Left ventricle myocardium superior (tissue), 1 donor: ENCODE measurements at regions not wholly inside any gene's neighbourhood (a gene's known extent, or its start where the extent isn't known, plus 50 kb on each side); places are given as distances from the start of the nearest gene placed in this dataset.

Source experiments
- ATAC-seq: fragments of 200-7000 bp; cut with Tn5 transposase; one replicate; pipeline ENCODE4 v1.9.1; 2020; ENCODE audit warnings: mild to moderate bottlenecking, moderate library complexity
- DNase-seq: peaks from one replicate; pipeline ENCODE4 v3.0.0-alpha.2; 2020
- intact Hi-C: fragments of 100-400 bp; cut with micrococcal nuclease; formaldehyde crosslinking; loops from one replicate; pipeline ENCODE4 v1.11.0; 2022
- donor health status: DM: no; HTN: yes; CAD: no; lungs with severe emphysema.

DNA sequence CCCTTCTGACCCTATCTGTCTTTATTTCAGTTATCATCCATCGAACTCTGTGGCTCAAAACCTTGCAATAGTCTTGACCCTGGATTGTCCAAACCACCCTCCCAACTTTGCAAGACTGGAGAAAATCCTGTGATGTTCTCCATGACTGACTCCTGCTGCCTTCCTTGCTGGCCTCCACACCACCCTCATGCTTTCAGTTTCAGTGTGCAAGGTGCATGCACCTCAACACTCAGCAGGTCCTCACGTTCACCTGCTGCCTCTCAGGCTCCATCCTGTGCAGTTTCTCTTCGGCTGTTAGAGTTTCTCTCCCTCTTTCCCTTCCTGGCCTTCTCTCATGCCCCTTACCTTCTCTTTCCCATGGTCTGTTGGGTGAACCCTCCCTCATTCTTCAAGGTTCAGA lies 59.4 kb upstream of the ASIC2 start:
- intact Hi-C loops, result no loop called here
- no peak for DNase-seq
- no peak for ATAC-seq

- ATAC-seq (no peak), DNase-seq (no peak)
- intact Hi-C loops, result no loop called here
Observed at GRCh38 chr17:33356266-33356665, 63.2 kb upstream of the ASIC2 start.

- no peak for ATAC-seq
- intact Hi-C loops, result no loop called here
- DNase-seq, result no peak
Observed at GRCh38 chr17:33363475-33363874, 70.4 kb upstream of the ASIC2 start.

DNA sequence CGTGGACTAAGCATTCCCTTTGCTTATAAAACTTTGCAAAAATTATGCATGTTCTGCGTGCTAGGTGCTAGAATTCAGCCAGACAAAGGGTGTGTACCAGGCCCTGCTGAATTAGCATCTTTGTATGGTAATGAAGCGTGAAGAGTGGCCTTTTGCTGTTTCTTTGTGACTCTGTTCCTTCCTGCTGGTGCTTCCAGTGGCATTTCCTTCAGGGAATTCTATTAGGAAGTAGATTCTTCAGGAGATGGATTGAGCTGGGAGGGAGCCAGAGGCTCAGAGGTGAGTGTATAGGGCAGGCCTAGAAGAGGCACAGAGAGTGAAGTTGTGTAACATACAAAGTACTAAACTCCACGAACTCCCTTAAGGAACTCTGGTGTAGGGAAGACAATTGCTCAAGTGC lies 73.9 kb upstream of the ASIC2 start:
- ATAC-seq (no peak), DNase-seq (no peak)
- intact Hi-C loops, result no loop called here

- DNase-seq (no peak), ATAC-seq (no peak)
- intact Hi-C loops, result no loop called here
Observed at GRCh38 chr17:33369149-33369548, 76.1 kb upstream of the ASIC2 start.

- ATAC-seq, result no peak
- DNase-seq, result no peak
- intact Hi-C loops, result no loop called here
Observed at GRCh38 chr17:33369876-33370275, 76.8 kb upstream of the ASIC2 start.

- no peak for DNase-seq
- intact Hi-C loops, result no loop called here
- ATAC-seq, result no peak
Observed at GRCh38 chr17:33370401-33370800, 77.3 kb upstream of the ASIC2 start.

DNA sequence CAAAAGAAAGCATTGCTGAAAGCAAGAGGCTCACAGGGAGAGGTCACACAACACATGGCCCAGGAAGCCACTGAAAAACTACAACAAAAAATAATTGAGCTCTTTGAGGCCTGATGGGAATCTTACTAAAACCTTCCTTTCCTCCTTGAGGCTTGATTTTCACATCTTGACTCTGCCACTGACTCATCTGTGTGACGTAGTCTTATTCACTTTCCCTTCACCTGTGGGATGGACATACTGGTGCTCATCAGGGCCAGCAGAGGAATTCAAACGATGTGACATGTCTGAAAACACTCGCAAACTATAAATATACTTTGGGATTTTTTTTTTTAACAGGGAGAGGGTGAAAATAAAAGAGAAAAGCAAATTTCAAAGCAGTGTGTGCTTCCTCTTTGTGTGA lies 78.3 kb upstream of the ASIC2 start:
- no peak for ATAC-seq
- intact Hi-C loops, result no loop called here
- no peak for DNase-seq

DNA sequence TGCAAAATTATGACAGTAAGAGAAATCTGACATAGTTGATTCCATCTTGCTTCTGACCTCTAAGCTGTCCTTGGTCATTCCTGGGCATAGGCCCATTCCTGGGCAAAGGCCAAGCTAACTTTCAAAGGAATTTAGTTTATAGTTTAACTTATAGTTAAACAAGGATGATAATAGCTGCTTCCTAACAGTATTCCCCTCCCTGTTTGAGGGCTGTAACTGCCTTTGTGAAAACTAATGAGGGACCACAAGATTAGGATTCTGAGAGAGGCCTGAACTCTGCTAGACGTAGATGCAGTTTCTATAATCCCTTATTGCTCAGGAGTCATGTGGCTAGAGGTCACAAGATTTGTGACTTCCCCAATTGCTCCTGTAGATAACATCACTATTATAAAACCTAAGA lies 80.2 kb upstream of the ASIC2 start:
- no peak for DNase-seq
- ATAC-seq, result no peak
- intact Hi-C loops, result no loop called here

GRCh38 chr17:33375103-33375502 lies 82.0 kb upstream of the ASIC2 start:
- no peak for DNase-seq
- intact Hi-C loops, result no loop called here
- ATAC-seq, result no peak

GRCh38 chr17:33375783-33376182 lies 82.7 kb upstream of the ASIC2 start:
- intact Hi-C loops, result no loop called here
- DNase-seq (no peak), ATAC-seq (no peak)

DNA sequence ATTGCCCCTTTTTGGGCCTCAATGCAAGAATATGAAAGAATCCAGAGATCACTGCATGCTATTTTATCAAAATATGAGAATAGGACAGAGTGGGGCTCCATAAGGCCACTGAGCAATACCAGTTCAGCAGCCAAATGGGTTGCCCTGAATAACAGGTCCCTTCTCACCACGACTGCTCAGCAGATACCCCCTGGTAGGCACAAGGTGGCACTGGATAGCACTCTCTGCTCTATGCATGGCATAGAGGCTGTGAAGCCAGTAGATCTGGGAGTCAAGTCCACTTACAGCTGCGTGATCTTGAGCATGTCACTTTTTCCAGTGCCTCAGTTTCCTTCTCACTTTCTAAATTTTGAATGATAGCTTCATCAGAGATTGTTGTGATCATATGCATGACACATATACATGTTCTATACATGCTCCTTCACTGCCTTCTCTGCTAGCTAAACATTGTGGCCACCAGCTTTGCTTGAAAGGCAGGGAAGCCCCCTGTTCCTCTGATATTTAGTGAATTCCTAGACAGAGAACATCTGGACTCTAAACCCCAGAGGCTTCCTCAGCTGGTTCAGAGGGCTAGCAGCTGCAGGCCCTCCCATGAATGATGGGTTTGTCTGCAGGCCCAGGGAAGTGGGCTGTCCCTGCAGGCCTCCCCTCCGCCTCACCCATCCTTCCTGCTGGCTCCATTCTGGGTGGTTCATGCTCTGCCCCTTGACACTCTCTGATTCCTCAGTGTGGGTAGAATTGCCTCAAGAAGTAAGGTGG lies 84.9 kb upstream of the ASIC2 start:
- no peak for ATAC-seq
- intact Hi-C loops, result no loop called here
- DNase-seq, result no peak

DNA sequence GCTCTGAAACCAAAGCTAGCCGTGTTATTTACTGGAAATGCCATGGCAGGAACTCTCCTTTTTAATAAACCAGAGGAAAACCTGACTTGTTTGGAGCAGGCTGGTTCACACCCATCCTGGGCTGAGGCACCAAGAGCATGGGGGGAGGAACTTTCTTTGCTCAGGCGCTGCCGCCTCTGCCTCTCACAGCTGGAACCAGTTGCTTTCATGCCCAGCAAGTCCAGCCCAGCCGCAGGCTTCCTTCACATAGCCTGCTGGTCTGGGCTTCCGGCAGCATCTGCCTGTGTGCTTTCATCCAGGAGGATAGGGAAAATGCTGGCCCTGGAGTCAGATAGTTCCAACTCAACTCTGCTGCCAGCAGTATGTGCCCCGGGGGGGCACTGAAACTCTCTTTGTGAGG lies 88.1 kb upstream of the ASIC2 start:
- ATAC-seq, result no peak
- intact Hi-C loops, result no loop called here
- DNase-seq, result no peak

GRCh38 chr17:33383488-33384023 lies 90.5 kb upstream of the ASIC2 start:
- DNase-seq, result no peak

DNA sequence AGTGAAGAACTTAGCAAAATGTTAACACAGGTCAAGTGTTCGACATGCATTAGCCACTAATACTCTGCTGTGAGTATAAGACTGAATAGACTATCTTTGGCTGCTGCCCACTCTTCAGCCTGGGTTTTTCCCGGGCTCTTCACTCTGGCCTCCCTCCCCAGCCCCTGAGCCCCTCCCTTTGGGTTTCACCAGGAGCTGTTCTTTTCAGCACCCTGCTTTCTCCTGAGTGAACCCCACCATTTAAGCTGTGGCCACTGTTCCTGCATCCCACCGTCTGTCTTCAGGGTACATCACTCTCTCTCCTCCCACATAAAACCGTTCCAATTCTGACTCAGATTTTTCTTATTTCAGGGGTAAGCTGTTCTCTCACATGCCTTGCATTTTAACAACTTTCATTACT lies 92.0 kb upstream of the ASIC2 start:
- ATAC-seq, result no peak
- intact Hi-C loops, result no loop called here

More at GRCh38 chr17:33383488-33384023, 90.5 kb upstream of the ASIC2 start:
- no peak for ATAC-seq
- intact Hi-C loops, result no loop called here

DNA sequence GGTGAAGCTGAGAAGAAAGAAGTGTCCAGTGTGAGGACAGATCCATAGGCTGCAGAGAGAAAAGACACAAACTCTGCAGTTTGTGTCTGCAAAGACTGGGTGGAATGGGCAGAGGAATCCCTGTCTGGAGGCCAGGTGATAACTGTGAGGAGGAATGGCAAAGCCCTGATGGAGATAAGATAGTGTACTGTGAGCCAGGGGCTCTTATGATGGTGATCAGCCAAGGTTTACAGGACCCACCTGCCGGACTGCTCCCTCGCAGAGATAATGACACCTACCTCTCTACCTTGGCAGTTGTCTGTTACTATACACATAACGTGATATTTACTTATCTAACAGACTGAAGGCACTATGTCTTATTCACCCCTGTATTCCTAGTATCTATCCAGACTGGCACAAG lies 92.6 kb upstream of the ASIC2 start:
- intact Hi-C loops, result no loop called here

More for the DNA sequence above, 92.0 kb upstream of the ASIC2 start:
- no peak for DNase-seq

DNA sequence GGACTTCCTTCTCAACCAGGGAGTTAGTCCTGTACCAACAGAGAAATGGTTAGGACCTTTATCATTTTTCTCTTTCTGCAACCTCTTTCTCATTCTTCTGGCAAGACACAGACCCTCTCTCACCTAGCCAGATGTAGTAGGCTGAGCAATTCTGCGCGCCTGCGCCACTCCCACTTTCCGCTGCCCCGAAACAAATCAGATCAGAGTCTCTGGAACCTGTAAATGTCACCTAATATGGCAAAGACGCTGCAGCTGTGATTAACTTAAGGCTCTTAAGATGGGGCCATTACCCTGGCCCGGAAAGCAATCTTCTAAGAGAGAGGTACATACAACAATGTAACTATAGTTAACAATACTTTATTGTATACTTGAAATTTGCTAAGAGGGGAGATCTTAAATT lies 94.3 kb upstream of the ASIC2 start:
- no peak for DNase-seq
- no peak for ATAC-seq
- intact Hi-C loops, result no loop called here

More for the DNA sequence above, 92.6 kb upstream of the ASIC2 start:
- ATAC-seq, result no peak
- no peak for DNase-seq

- ATAC-seq (no peak), DNase-seq (no peak)
- intact Hi-C loops, result no loop called here
Observed at GRCh38 chr17:33389504-33390135, 96.5 kb upstream of the ASIC2 start.

DNA sequence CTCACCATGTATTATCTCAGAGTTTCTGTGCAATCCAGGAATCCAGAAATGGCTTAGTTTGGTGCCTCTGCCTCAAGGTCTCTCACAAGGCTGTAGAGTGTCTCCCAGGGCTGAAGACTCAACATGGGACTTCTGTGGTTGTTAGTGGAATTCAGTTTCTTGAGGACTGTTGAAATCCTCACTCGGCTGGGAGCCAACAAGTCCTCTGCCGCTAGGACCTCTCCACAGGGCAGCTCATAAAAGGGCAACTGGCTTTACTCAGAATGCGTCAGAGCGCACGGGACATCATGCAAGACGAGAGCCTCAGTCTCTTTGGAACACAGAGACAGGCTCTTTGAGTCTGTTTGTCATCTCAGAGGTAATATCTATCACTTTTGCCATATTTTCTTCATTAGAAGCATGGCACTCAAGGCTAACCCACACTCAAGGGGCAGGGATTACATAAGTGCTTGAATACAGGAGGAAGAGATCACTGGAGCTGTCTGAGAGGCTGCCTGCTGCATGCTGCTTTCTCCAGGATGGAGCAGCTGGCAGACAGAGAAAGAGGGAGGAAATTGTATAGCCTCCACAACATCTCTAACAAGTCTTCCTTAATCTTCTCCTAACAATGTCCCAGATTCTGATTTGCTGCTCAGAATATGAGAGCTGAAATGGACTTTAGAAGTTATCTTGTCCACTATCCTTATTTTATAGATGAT lies 97.5 kb upstream of the ASIC2 start:
- no peak for DNase-seq
- intact Hi-C loops, result no loop called here
- no peak for ATAC-seq

GRCh38 chr17:33396818-33397217 lies 103.7 kb upstream of the ASIC2 start:
- no peak for DNase-seq
- intact Hi-C loops, result no loop called here
- ATAC-seq, result no peak
